GM23248 (cell line): ENCODE measurements at regions not wholly inside any gene's neighbourhood (a gene's known extent, or its start where the extent isn't known, plus 50 kb on each side); places are given as distances from the start of the nearest gene placed in this dataset.

ENCODE experiments used
- EZH2 ChIP-seq: fragments of 200-600 bp; sonication (generic); IDR thresholded peaks from 2 replicates; pipeline ENCODE4 v1.6.1; 2018; ENCODE audit warnings: antibody characterized with exemption, mild to moderate bottlenecking; ENCODE audit not compliant: insufficient read depth, poor library complexity, severe bottlenecking
- EZH2phosphoT487 ChIP-seq: fragments of 200-600 bp; sonication (generic); IDR thresholded peaks from 2 replicates; pipeline ENCODE4 v1.6.1; 2018; ENCODE audit warnings: antibody characterized with exemption, moderate library complexity, mild to moderate bottlenecking, low read depth; ENCODE audit not compliant: insufficient read depth

GRCh38 chr17:72518159-72518732, 397.4 kb downstream of the SOX9 start:
- TF ChIP-seq EZH2 = no peak
- no peak for TF ChIP-seq EZH2phosphoT487
